ENCODE measurements at regions not wholly inside any gene's neighbourhood (a gene's known extent, or its start where the extent isn't known, plus 50 kb on each side); places are given as distances from the start of the nearest gene placed in this dataset.

DNA sequence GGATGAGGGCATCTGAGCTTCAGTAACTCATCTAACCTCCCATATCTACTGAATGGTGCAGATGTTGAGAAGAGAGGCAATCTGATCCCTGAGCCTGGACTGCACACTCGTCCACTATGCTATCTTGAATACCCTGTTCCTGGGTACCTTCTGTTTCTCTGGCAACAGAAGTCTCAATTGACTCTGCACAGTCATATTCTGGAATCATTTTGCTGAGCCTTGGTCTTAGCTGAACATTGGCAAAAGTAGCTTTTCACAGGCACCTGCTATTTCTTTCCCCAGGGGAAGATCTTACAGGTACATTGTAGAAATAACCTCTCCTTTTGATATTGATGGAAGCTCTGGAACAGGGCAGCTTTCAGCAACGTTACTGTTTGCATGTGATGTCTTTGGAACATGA lies 161.5 kb upstream of the GPR101 start:
- Histone ChIP-seq H3K79me2 (ENCODE audit: insufficient read depth) (no peaks in the 10 kb centered on the region), H3K4me1 (ENCODE audit: control insufficient read depth in 1 of 2, insufficient read depth in 2 of 2, low read depth in 1 of 2, low read length in 1 of 2) (no peaks in the 10 kb centered on the region), H3K27ac (ENCODE audit: low read depth in 2 of 2, low read length in 1 of 2) (no peak overlapping the region), H3K4me2 (no peak overlapping the region), H3K9me3 (no peaks in the 10 kb centered on the region), H3K4me3 (ENCODE audit: low read depth in 2 of 2, low read length in 1 of 2) (no peak overlapping the region), H3K36me3 (replicated peaks in 1 of 2; ENCODE audit: control insufficient read depth in 1 of 2, insufficient read depth in 2 of 2, low read length in 1 of 2) (no peaks in the 10 kb centered on the region), H3K27me3 (ENCODE audit: insufficient read depth) (no peaks in the 10 kb centered on the region; the same call in 1 of the 2 replicates), H3F3A (replicated peaks; ENCODE audit: insufficient read depth) (no peaks in the 10 kb centered on the region), H4K20me1 (ENCODE audit: insufficient read depth) (no peaks in the 10 kb centered on the region), H3K9ac (no peak overlapping the region), H2AFZ (ENCODE audit: low read depth) (no peak overlapping the region), H3K9me2 (no peaks in the 10 kb centered on the region)
- CTCF ChIA-PET: interaction anchor here (1.0 to 2.0 kb wide), 6 partner anchors 18 to 254 kb away, joined by 4 to 7 read pairs (median 5); no protein-coding TSS in a partner anchor
- TF ChIP-seq JUND (IDR thresholded peaks at IDR 0.05): no peak
- TF ChIP-seq, protein P1, sequence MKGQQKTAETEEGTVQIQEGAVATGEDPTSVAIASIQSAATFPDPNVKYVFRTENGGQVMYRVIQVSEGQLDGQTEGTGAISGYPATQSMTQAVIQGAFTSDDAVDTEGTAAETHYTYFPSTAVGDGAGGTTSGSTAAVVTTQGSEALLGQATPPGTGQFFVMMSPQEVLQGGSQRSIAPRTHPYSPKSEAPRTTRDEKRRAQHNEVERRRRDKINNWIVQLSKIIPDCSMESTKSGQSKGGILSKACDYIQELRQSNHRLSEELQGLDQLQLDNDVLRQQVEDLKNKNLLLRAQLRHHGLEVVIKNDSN (IDR thresholded peaks at IDR 0.05; ENCODE audit: borderline replicate concordance, low read depth): no peak
- no peak for TF ChIP-seq TEAD4 (IDR thresholded peaks at IDR 0.05; ENCODE audit: borderline replicate concordance, insufficient read depth)
- no peak for TF ChIP-seq SIN3A (IDR thresholded peaks at IDR 0.05; ENCODE audit: borderline replicate concordance, low read depth, low read length)
- TF ChIP-seq GABPA (IDR thresholded peaks at IDR 0.05; ENCODE audit: low read depth): no peak
- TF ChIP-seq MEF2A (IDR thresholded peaks at IDR 0.05; ENCODE audit: borderline replicate concordance, low read depth): no peak
- no peak for DNase-seq
- WGBS (ENCODE audit: low lambda C conversion rate): 0% methylated on average over 2 of the region's 2 CpGs
- POLR2A ChIA-PET: no interaction called here

DNA sequence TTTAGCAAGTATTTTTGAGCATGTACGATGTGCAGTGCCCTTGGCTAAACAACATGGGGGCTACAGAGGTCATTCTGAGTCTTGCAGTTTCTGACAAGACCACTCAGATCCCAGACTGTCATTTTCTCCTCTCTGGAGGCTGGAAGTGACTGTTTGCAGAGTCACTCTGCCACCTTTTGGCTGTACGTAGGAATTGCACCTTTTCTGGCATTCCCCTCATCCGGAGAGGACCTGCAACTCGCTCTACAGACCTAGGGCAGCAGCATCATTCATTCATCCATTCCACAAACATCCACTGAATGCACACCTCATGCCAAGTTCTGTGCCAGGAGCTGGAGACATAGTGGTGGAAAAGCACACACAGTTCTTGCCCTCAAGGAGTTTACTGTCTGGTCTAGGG lies 160.4 kb upstream of the GPR101 start:
- Histone ChIP-seq H3K27me3 (ENCODE audit: insufficient read depth) (no peaks in the 10 kb centered on the region; the same call in 1 of the 2 replicates), H4K20me1 (ENCODE audit: insufficient read depth) (no peaks in the 10 kb centered on the region), H3K4me1 (ENCODE audit: control insufficient read depth in 1 of 2, insufficient read depth in 2 of 2, low read depth in 1 of 2, low read length in 1 of 2) (no peaks in the 10 kb centered on the region), H3K79me2 (ENCODE audit: insufficient read depth) (no peaks in the 10 kb centered on the region), H2AFZ (ENCODE audit: low read depth) (no peak overlapping the region), H3K9ac (no peak overlapping the region), H3K27ac (ENCODE audit: low read depth in 2 of 2, low read length in 1 of 2) (no peak overlapping the region), H3F3A (replicated peaks; ENCODE audit: insufficient read depth) (no peaks in the 10 kb centered on the region), H3K9me3 (no peaks in the 10 kb centered on the region), H3K9me2 (no peaks in the 10 kb centered on the region), H3K4me3 (ENCODE audit: low read depth in 2 of 2, low read length in 1 of 2) (no peak overlapping the region), H3K4me2 (no peak overlapping the region), H3K36me3 (replicated peaks in 1 of 2; ENCODE audit: control insufficient read depth in 1 of 2, insufficient read depth in 2 of 2, low read length in 1 of 2) (no peaks in the 10 kb centered on the region)
- ChIA-PET CTCF (interaction anchor here (0.6 to 1.6 kb wide), 11 partner anchors 9 to 372 kb away, joined by 3 to 7 read pairs (median 4); no protein-coding TSS in a partner anchor), POLR2A (no interaction called here)
- TF ChIP-seq NRF1 (IDR thresholded peaks at IDR 0.05; ENCODE audit: low read depth, low read length) (no peak), SMC3 (IDR thresholded peaks at IDR 0.05; ENCODE audit: low read depth, low read length) (peak; percentile 41), ELF1 (IDR thresholded peaks at IDR 0.05) (no peak), RAD21 (IDR thresholded peaks at IDR 0.05; ENCODE audit: low read length) (peak; percentile 66), TCF12 (IDR thresholded peaks at IDR 0.05) (no peak), JUND (IDR thresholded peaks at IDR 0.05) (no peak)
- TF ChIP-seq, protein P2, sequence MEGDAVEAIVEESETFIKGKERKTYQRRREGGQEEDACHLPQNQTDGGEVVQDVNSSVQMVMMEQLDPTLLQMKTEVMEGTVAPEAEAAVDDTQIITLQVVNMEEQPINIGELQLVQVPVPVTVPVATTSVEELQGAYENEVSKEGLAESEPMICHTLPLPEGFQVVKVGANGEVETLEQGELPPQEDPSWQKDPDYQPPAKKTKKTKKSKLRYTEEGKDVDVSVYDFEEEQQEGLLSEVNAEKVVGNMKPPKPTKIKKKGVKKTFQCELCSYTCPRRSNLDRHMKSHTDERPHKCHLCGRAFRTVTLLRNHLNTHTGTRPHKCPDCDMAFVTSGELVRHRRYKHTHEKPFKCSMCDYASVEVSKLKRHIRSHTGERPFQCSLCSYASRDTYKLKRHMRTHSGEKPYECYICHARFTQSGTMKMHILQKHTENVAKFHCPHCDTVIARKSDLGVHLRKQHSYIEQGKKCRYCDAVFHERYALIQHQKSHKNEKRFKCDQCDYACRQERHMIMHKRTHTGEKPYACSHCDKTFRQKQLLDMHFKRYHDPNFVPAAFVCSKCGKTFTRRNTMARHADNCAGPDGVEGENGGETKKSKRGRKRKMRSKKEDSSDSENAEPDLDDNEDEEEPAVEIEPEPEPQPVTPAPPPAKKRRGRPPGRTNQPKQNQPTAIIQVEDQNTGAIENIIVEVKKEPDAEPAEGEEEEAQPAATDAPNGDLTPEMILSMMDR (IDR thresholded peaks at IDR 0.05): peak; percentile 60
- WGBS (ENCODE audit: low lambda C conversion rate): 0% methylated on average over 3 of the region's 4 CpGs
- peak; percentile 16 for DNase-seq

Data from SK-N-SH (cell line).